CD14-positive monocyte (primary cell): ENCODE measurements at regions not wholly inside any gene's neighbourhood (a gene's known extent, or its start where the extent isn't known, plus 50 kb on each side); places are given as distances from the start of the nearest gene placed in this dataset.

Experiments
- DNase-seq, 3 donors: peaks; one replicate each; pipeline ENCODE4 v3.0.0-alpha.2; 2011 to 2022
- H2AFZ ChIP-seq: 2 replicates; pipeline ENCODE4 v1.6.0; 2012; ENCODE audit warnings: mild to moderate bottlenecking, low read depth, low read length, inconsistent platforms; ENCODE audit not compliant: insufficient read depth, poor library complexity, severe bottlenecking
- H3K27ac ChIP-seq, 2 donors: 1 replicate in 1 of 2; 2 replicates in 1 of 2; pipeline ENCODE4 v1.5.1; 2012 to 2013; ENCODE audit warnings: low read length in 2 of 2, control low read depth in 1 of 2, inconsistent platforms in 1 of 2, low read depth in 1 of 2, mild to moderate bottlenecking in 1 of 2
- H3K27me3 ChIP-seq, 2 donors: one replicate each; pipeline versions ENCODE4 v1.6.0 to v1.6.1; 2011 to 2013; ENCODE audit warnings: low read length in 2 of 2; ENCODE audit not compliant: control insufficient read depth in 2 of 2, insufficient read depth in 2 of 2
- H3K36me3 ChIP-seq, 2 donors: replicated peaks in 1 of 2; 1 replicate in 1 of 2; 2 replicates in 1 of 2; pipeline versions ENCODE4 v1.5.1 to v1.6.1; 2012 to 2013; ENCODE audit warnings: low read length in 2 of 2, control low read depth in 1 of 2, inconsistent platforms in 1 of 2, mild to moderate bottlenecking in 1 of 2; ENCODE audit not compliant: insufficient read depth in 2 of 2, control insufficient read depth in 1 of 2
- H3K4me1 ChIP-seq, 2 donors: 1 replicate in 1 of 2; 2 replicates in 1 of 2; pipeline versions ENCODE4 v1.5.1 to v1.6.1; 2012 to 2013; ENCODE audit warnings: low read length in 2 of 2, control low read depth in 1 of 2, inconsistent platforms in 1 of 2, mild to moderate bottlenecking in 1 of 2, moderate library complexity in 1 of 2; ENCODE audit not compliant: insufficient read depth in 2 of 2, control insufficient read depth in 1 of 2
- H3K4me2 ChIP-seq: replicated peaks from 2 replicates; pipeline ENCODE3; 2012; ENCODE audit warnings: low read length, moderate library complexity, mild to moderate bottlenecking; ENCODE audit not compliant: poor library complexity, severe bottlenecking; ENCODE audit errors: extremely low read depth
- H3K4me3 ChIP-seq, 3 experiments: fragments of 200-600 bp in 1 of 3; sonication (generic) in 1 of 3; replicated peaks in 1 of 3; 1 replicate in 2 of 3; 2 replicates in 1 of 3; pipeline ENCODE4 v1.5.1; 2011 to 2013; ENCODE audit warnings: low read length in 3 of 3, mild to moderate bottlenecking in 3 of 3, control low read depth in 2 of 3, low read depth in 2 of 3, inconsistent platforms in 1 of 3, moderate library complexity in 1 of 3
- H3K79me2 ChIP-seq: 2 replicates; pipeline ENCODE4 v1.6.0; 2012; ENCODE audit warnings: mild to moderate bottlenecking, control low read depth, inconsistent platforms, low read length, moderate library complexity; ENCODE audit not compliant: insufficient read depth
- H3K9ac ChIP-seq: 2 replicates; pipeline ENCODE4 v1.6.0; 2017; ENCODE audit warnings: low read length, mild to moderate bottlenecking; ENCODE audit not compliant: insufficient read depth, poor library complexity, severe bottlenecking
- H3K9me3 ChIP-seq, 2 donors: replicated peaks in 1 of 2; 1 replicate in 1 of 2; 2 replicates in 1 of 2; pipeline versions ENCODE4 v1.5.1 to v1.6.1; 2012 to 2013; ENCODE audit warnings: low read length in 2 of 2, control low read depth in 1 of 2; ENCODE audit not compliant: control insufficient read depth in 1 of 2, insufficient read depth in 1 of 2
- H4K20me1 ChIP-seq: 2 replicates; pipeline ENCODE4 v1.6.0; 2012; ENCODE audit warnings: mild to moderate bottlenecking, low read length, control low read depth, moderate library complexity; ENCODE audit not compliant: insufficient read depth
- H3K27ac Mint-ChIP-seq, 7 donors: one replicate each; pipeline ENCODE4 v1.8.0; 2020; ENCODE audit warnings: mild to moderate bottlenecking in 7 of 7, mixed read lengths in 7 of 7, moderate library complexity in 6 of 7, inconsistent platforms in 2 of 7
- H3K27me3 Mint-ChIP-seq, 3 donors: one replicate each; pipeline ENCODE4 v1.8.0; 2021 to 2022; ENCODE audit warnings: low read depth in 3 of 3, mild to moderate bottlenecking in 3 of 3, mixed read lengths in 3 of 3, moderate library complexity in 3 of 3, inconsistent platforms in 1 of 3
- H3K36me3 Mint-ChIP-seq, 2 donors: one replicate each; pipeline ENCODE4 v1.8.0; 2020; ENCODE audit warnings: mixed read lengths in 2 of 2, inconsistent platforms in 1 of 2, mild to moderate bottlenecking in 1 of 2
- H3K4me1 Mint-ChIP-seq: one replicate; pipeline ENCODE4 v1.8.0; 2020; ENCODE audit warnings: mild to moderate bottlenecking, mixed read lengths
- H3K4me3 Mint-ChIP-seq, 2 donors: one replicate each; pipeline ENCODE4 v1.8.0; 2020; ENCODE audit warnings: mild to moderate bottlenecking in 2 of 2, mixed read lengths in 2 of 2, moderate library complexity in 1 of 2
- H3K9me3 Mint-ChIP-seq, 7 donors: one replicate each; pipeline ENCODE4 v1.8.0; 2020 to 2022; ENCODE audit warnings: mixed read lengths in 7 of 7, mild to moderate bottlenecking in 6 of 7, moderate library complexity in 6 of 7, inconsistent platforms in 2 of 7
- WGBS: methylation state at CpG from one replicate; pipeline ENCODE4 v1.1.5; 2013; ENCODE audit warnings: missing lambda C conversion rate; ENCODE audit not compliant: insufficient coverage; 5-methylcytosine and 5-hydroxymethylcytosine counted together
- intact Hi-C, 2 donors: fragments of 100-400 bp; cut with micrococcal nuclease; formaldehyde crosslinking; loops; one replicate each; pipeline versions ENCODE4 v1.15.0 to v1.15.1; 2023
- TF ChIP-seq, protein P1 (sequence below): fragments of 200-600 bp; IDR thresholded peaks from one replicate; pipeline ENCODE4 v1.8.0; 2022; ENCODE audit warnings: antibody characterized with exemption, mild to moderate bottlenecking

DNA sequence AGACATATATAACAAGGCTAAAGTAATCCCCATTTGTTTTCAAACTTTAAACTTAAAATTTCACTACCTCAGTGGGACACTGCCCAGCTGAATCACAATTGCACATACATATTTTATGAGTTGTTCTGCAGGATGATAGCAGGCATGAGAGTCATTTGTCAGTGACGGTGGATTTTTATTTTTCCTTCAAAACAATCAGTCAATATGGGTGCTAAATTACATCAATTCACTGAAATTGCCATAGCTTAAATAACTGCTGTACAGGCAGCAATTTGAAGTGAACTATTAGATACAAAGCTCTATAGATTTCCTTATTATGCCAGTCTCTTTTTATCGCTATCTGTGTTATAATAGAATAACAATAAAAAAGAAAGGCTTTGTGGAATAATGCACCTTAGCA lies 784.6 kb upstream of the ANO3 start:
- H3K36me3 ChIP-seq, result no peaks in the 10 kb centered on the region

DNA sequence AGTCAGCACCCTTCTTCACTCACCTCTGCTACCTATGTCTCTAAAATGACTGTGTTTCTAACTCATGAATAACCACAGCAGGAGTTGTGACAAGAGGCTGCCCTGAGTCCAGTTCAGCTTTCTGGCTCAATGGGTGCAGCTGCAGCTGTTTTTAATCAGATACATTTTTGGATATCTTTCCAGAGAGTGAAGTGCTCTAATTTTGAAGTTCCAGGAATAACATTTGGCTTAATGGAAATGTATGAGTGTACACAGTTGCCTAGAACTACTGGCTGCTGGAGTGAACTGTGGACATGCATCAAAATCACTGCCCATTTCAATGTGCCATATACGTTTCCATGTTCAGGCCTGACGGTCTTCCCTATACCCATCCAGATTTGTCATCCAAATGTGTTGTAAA lies 769.5 kb upstream of the ANO3 start:
- TF ChIP-seq, protein P1, sequence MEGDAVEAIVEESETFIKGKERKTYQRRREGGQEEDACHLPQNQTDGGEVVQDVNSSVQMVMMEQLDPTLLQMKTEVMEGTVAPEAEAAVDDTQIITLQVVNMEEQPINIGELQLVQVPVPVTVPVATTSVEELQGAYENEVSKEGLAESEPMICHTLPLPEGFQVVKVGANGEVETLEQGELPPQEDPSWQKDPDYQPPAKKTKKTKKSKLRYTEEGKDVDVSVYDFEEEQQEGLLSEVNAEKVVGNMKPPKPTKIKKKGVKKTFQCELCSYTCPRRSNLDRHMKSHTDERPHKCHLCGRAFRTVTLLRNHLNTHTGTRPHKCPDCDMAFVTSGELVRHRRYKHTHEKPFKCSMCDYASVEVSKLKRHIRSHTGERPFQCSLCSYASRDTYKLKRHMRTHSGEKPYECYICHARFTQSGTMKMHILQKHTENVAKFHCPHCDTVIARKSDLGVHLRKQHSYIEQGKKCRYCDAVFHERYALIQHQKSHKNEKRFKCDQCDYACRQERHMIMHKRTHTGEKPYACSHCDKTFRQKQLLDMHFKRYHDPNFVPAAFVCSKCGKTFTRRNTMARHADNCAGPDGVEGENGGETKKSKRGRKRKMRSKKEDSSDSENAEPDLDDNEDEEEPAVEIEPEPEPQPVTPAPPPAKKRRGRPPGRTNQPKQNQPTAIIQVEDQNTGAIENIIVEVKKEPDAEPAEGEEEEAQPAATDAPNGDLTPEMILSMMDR, result no peak
- H3K27ac ChIP-seq, result no peak overlapping the region

More for the DNA sequence above, 784.6 kb upstream of the ANO3 start:
- Mint-ChIP-seq H3K27ac (no peak overlapping the region), H3K4me1 (no peaks in the 10 kb centered on the region), H3K36me3 (no peaks in the 10 kb centered on the region), H3K4me3 (no peak overlapping the region), H3K9me3 (peaks cover 0 to 2% (median 0%) of the 10 kb centered on the region in 7 donors), H3K27me3 (no peaks in the 10 kb centered on the region)
- no peak overlapping the region for H2AFZ ChIP-seq
- WGBS, result no CpG with 5 or more reads among the region's 2 CpGs
- intact Hi-C loops, result no loop called here
- H3K4me3 ChIP-seq, result no peak overlapping the region
- H3K27me3 ChIP-seq, result no peaks in the 10 kb centered on the region
- no peaks in the 10 kb centered on the region for H4K20me1 ChIP-seq
- H3K27ac ChIP-seq, result no peak overlapping the region
- no peaks in the 10 kb centered on the region for H3K79me2 ChIP-seq
- H3K4me1 ChIP-seq, result no peaks in the 10 kb centered on the region
- H3K4me2 ChIP-seq, result no peak overlapping the region
- DNase-seq, result no peak
- no peak overlapping the region for H3K9ac ChIP-seq
- no peaks in the 10 kb centered on the region for H3K9me3 ChIP-seq
- TF ChIP-seq, protein P1, result no peak

More for the DNA sequence above, 769.5 kb upstream of the ANO3 start:
- Histone ChIP-seq H3K79me2 (no peaks in the 10 kb centered on the region), H3K9me3 (no peaks in the 10 kb centered on the region), H3K27me3 (no peaks in the 10 kb centered on the region), H3K4me1 (no peaks in the 10 kb centered on the region), H3K36me3 (no peaks in the 10 kb centered on the region), H4K20me1 (no peaks in the 10 kb centered on the region), H3K4me2 (no peak overlapping the region), H3K9ac (no peak overlapping the region), H3K4me3 (no peak overlapping the region), H2AFZ (no peak overlapping the region)
- Mint-ChIP-seq H3K4me1 (no peaks in the 10 kb centered on the region), H3K27me3 (peaks cover 0 to 2% (median 0%) of the 10 kb centered on the region in 3 donors), H3K4me3 (no peak overlapping the region), H3K9me3 (peaks cover 0 to 3% (median 0%) of the 10 kb centered on the region in 7 donors), H3K27ac (no peak overlapping the region), H3K36me3 (no peaks in the 10 kb centered on the region)
- 80% methylated on average over 1 of the region's 2 CpGs for WGBS
- intact Hi-C loops, result no loop called here
- no peak for DNase-seq
